SK-MEL-5 (cell line): ENCODE measurements at regions not wholly inside any gene's neighbourhood (a gene's known extent, or its start where the extent isn't known, plus 50 kb on each side); places are given as distances from the start of the nearest gene placed in this dataset.

Source experiments
- DNase-seq: peaks from one replicate; pipeline ENCODE4 v3.0.0-alpha.2; 2016; ENCODE audit warnings: low read depth, low spot score
- in situ Hi-C: cut with HindIII; loops from 2 replicates; pipeline ENCODE4 v1.10.0; 2016; ENCODE audit warnings: low sequenced_read_pairs, high pct_unique_total_duplicates, low pct_unique_long_range_greater_than_20kb

- no peak for DNase-seq
- in situ Hi-C loops: no loop called here
Observed at GRCh38 chr9:38164659-38165221, 95.7 kb upstream of the SHB start.

GRCh38 chr9:38163518-38163917 lies 94.5 kb upstream of the SHB start:
- no peak for DNase-seq
- in situ Hi-C loops: no loop called here

DNA sequence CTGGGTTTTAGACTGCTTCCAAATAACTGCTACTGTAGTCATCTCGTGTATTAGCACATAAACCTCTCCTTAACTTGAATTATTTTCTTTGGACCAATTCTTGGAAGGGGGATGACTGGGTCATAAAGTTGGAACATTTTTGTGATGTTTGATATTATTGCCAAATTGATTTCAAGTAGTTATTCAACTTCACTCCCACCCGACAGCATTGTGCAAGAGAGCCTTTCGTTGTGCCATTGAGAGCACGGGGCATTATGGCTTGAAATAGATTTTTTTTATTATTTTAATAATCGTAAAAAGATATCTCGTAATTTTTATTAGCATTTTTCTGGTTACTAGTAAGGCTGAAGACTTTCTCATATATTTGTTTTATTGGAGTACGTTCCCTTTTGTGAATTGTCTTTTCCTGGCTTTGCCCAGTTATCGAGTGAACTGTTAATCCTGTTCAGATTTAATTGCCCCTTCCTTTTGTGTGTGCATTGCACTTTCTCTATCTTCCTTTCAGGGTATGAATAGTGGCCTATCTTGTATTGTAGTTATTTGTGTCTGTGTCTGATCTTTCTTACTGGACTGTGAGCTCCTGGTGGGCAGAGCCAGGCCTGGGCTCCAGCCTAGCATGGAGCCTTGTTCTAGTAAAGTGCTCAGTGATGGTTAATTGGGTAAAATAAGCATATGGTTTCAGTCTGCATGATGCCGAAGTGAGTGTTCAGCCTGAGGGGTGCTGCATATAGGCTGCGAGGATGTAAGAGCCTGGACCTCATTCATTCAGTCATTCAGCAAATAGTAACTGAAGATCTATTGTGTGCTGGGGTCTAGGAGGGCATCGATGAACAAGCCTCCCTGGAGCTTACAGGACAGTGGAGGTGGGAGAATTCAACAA lies 93.5 kb upstream of the SHB start:
- no peak for DNase-seq
- in situ Hi-C loops: no loop called here

DNA sequence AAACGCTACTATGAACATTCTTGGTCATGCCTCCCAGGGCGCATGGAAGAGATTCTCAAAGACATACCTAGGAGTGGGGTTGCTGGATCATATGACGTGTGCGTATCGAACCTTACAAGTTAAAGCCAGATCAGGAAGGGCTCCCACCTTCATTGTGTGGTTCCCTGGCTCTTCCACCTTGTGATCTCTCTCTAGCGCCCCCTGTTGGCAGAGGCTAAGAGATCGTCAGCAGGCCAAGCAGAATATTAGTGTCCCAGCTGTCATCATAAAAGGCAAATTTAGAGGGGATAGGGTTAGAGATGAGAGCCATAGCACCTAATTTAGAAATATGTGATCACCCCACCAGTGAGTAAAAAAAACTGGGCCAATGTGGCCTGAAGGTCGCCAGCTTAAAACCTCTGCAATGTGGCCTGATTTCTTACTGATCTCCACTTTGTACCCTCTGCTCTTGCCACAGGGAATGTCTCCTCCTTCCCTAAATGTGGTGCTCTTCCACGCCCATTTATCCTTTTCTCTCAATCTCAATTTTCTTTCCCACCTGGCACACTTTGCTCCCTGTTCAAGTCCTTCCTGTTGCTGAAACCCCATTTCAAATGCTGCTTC lies 91.7 kb upstream of the SHB start:
- in situ Hi-C loops: no loop called here
- DNase-seq: peak; percentile 68

- in situ Hi-C loops: no loop called here
- no peak for DNase-seq
Observed at GRCh38 chr9:38159599-38159998, 90.6 kb upstream of the SHB start.

DNA sequence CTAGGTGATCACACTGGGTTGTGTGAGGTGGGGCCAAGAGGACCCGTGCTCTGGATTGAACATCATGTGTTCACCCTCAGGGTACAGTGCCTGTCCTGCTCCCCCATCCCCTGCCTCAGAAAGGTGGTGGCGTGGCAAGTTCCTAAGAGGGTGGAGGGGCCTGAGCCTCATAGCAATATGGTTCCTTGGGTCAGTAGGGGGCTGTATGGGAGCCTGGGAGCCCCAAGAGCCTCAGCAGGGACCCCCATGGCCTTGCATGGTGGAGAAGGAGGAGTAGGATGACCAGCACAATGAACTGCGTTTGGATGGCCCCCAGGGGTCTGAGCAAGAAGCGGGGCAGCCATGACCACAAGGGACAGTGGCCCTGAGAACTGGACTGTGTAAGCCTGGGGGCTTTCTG lies 89.6 kb upstream of the SHB start:
- in situ Hi-C loops: no loop called here
- DNase-seq: no peak

DNA sequence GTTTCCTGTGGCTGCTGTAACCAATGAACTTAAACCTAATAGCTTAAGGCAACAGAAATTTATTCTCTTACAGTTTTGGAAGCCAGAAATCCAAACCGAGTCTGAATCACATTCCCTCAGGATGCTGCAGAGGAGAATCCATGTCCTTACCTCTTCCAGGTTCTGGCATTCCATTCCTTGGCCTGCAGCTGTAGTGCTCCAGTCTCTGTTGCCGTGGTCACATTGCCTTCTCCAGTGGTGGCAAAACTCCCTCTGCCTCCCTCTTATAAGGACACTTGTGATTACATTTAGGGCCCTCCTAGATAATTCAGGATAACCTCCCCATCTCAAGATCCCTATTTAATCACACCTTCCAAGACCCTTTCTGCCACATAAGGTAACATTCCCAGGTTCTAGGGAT lies 88.7 kb upstream of the SHB start:
- DNase-seq: no peak
- in situ Hi-C loops: no loop called here

DNA sequence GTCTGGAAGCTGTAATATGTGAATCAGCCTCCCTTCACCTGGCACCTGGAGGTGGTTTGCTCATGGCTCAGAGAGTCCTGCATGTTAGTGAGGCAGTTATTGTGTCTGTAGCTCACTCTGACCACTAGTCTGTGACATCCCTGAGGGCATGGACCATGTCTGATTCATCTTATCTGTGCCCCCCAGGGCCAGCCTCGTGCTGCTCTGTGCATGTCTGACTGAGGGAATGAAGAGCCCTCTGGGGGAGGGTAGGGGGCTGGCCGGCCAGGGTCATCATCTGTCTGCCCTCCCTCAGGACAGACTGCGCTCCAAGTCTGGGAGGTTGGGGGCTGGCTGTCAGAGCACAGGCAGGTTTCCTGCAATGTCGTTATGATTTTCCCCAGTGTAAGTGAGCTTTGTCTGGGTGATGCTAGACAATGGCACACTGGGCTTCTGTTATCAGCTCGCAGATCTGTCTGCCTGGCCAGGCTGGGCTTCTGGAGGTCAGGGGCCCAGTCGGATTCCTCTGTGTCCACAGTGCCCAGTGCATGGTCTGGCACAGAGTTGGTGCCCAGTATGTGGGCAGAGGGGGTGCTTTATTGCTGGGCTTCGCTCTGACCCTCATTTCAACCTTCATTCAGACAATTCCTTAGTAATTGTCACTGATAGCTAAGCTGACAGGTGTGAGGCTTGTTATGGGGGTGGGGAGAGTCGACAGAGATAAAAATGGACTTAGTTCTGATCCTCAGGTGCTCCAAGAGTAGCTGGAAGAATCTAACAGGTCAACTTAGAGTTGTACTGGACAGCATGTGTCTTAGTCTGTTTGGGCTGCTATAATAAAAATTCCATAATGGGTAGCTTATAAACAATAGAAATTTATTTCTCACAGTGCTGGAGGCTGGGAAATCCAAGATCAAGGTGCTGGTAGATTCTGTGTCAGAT lies 85.7 kb upstream of the SHB start:
- DNase-seq: no peak
- in situ Hi-C loops: no loop called here

DNA sequence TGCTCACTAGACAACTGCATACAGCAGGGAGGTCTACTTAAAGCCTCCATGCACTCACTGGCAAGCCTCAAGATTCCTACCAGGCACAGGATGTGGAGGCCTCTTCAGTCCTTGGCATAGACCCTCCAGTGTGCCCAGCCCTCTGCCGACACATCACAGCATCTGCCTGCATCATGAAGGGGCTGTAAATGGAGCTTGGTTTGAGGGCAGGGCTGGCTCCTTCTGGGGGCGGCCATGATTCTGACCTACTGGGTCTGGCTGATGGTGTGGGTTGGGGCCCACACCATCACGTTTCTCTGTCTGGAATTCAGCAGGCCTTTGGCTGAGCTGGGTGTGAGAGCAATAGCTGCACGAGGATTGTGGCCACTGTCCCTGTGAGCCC lies 84.9 kb upstream of the SHB start:
- in situ Hi-C loops: no loop called here
- DNase-seq: no peak

- in situ Hi-C loops: no loop called here
- DNase-seq: no peak
Observed at GRCh38 chr9:38153152-38153909, 84.3 kb upstream of the SHB start.

DNA sequence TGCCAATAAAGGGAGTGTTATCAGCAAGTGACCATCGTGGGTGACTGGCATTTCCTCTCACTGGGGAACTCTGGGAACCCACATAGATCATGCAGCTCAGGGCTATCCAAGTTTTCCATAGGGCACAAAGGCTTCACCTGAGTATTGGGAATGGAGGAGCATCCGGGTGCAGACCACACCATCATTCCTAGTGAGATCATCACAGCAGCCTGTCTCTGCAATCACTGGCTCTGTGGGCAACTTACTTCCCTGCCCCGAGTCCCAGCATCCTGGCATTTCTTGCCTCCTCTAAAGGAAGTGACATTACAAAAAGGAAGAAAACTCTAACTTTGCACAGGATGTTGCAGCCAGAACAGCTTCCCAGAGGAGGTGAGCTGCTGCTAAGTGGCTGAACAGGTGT lies 80.6 kb upstream of the SHB start:
- in situ Hi-C loops: no loop called here
- DNase-seq: no peak

GRCh38 chr9:38146844-38147243 lies 77.8 kb upstream of the SHB start:
- in situ Hi-C loops: no loop called here
- DNase-seq: no peak

- DNase-seq: no peak
- in situ Hi-C loops: no loop called here
Observed at GRCh38 chr9:38145526-38146053, 76.6 kb upstream of the SHB start.

DNA sequence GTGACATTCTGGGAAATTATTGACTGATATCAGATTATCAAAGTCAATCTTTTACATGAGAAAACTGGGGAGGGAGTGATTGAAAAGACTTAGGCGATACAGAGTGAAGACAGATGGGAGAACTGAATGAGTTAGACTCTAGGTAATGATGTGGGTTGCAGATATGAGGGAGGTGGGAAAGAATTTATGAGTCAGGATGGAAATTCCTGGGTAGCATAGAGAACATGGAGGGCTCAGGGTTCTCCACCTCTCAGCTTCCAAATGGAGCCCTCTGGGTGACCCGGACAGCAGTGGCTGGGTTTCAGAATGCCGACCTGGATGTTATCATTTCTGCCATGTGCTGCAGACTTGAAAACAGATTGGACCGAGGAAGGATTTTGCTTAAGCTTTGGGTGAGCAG lies 75.4 kb upstream of the SHB start:
- no peak for DNase-seq
- in situ Hi-C loops: no loop called here

DNA sequence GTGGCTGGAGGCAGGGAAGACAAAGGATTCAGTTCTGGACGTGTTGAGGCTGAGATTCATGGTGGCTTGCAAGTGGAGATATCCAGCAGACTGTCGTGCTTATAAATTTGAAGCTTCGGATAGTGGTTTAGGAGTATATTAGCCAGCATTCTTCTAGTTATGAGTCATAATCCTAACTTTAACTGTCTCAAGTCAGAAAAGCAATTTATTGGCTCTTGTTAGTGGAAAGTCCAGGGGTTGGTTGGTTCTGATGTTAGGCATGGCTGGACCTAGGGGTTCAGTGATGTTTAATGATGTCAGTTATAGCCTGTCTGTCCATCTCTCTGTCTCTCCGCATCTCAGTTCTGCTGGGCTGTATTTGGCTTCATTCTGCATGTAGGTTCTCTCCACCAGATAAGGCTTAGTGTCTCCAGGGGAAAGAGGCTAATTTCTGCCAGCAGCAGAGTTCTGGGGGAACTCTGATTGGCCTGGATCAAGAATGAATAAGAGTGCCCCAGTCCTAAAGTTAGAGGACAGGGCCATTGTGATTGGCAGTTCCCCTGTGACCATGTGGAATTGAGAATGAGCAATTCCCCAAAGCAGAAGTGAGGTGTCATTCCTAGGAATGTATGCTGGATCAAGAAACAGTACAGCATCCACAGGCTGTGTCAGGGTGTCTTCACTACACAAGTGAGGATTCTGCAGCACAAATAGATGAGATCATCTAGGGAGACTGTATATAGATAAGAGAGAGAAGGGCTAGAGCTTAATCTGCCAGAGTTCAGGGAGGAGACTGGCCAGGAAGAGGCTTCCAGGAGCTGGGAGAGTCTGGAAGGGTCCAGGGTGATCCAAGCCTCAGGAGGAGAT lies 72.9 kb upstream of the SHB start:
- in situ Hi-C loops: no loop called here
- DNase-seq: no peak

GRCh38 chr9:38138276-38138675 lies 69.2 kb upstream of the SHB start:
- in situ Hi-C loops: no loop called here
- no peak for DNase-seq
